H1 (cell line): ENCODE measurements at regions not wholly inside any gene's neighbourhood (a gene's known extent, or its start where the extent isn't known, plus 50 kb on each side); places are given as distances from the start of the nearest gene placed in this dataset.

Source experiments
- CTCF ChIA-PET: fragments of 300-600 bp; sonication (Branson Sonifier 250); formaldehyde crosslinking; loops from one replicate; lab custom pipeline; 2021; ENCODE audit not compliant: partially characterized antibody; lab: Charles Lee
- POLR2A ChIA-PET: fragments of 300-600 bp; sonication (Branson Sonifier 250); formaldehyde crosslinking; loops from one replicate; lab custom pipeline; 2021; ENCODE audit warnings: inconsistent platforms; ENCODE audit not compliant: partially characterized antibody; lab: Charles Lee
- DNase-seq, 2 experiments: peaks; one replicate each; pipeline versions ENCODE4 v3.0.0 to v3.0.0-alpha.2; 2010 to 2022; ENCODE audit warnings: low spot score in 2 of 2, low read depth in 1 of 2, mixed read lengths in 1 of 2
- FAIRE-seq: peaks from 2 replicates; lab custom pipeline; 2011; peaks lifted over from hg19 to GRCh38; lab: Jason Lieb, UNC
- H2AFZ ChIP-seq: 2 replicates; pipeline ENCODE4 v1.8.1; 2012; ENCODE audit warnings: low read length, inconsistent platforms
- H2AK5ac ChIP-seq: 2 replicates; pipeline ENCODE4 v1.6.1; 2013; ENCODE audit warnings: low read depth, low read length
- H2BK120ac ChIP-seq: replicated peaks from 2 replicates; pipeline ENCODE3; 2013; ENCODE audit warnings: low read depth, low read length, inconsistent platforms
- H2BK12ac ChIP-seq: 2 replicates; pipeline ENCODE4 v1.6.1; 2013; ENCODE audit warnings: low read depth, low read length
- H2BK15ac ChIP-seq: 2 replicates; pipeline ENCODE4 v1.6.1; 2013; ENCODE audit warnings: low read length
- H2BK20ac ChIP-seq: 2 replicates; pipeline ENCODE4 v1.6.1; 2013; ENCODE audit warnings: low read length
- H2BK5ac ChIP-seq: 2 replicates; pipeline ENCODE4 v1.6.1; 2013; ENCODE audit warnings: low read depth, low read length
- H3K14ac ChIP-seq: 2 replicates; pipeline ENCODE4 v1.6.1; 2013; ENCODE audit warnings: inconsistent platforms; ENCODE audit not compliant: insufficient read length
- H3K18ac ChIP-seq: 2 replicates; pipeline ENCODE4 v1.6.1; 2013; ENCODE audit warnings: low read length; ENCODE audit errors: extremely low read depth
- H3K23ac ChIP-seq: 2 replicates; pipeline ENCODE4 v1.6.1; 2013; ENCODE audit warnings: inconsistent platforms; ENCODE audit not compliant: insufficient read length
- H3K23me2 ChIP-seq: 2 replicates; pipeline ENCODE4 v1.6.1; 2013; ENCODE audit warnings: low read depth, low read length
- H3K27ac ChIP-seq: 2 replicates; pipeline ENCODE4 v1.6.1; 2011; ENCODE audit warnings: low read depth, low read length, inconsistent platforms
- H3K27me3 ChIP-seq, 4 experiments: replicated peaks in 1 of 4; 1 replicate in 1 of 4; 2 replicates in 3 of 4; pipeline versions ENCODE4 v1.6.1 to v1.8.1; 2011 to 2013; ENCODE audit warnings: low read length in 3 of 4, mild to moderate bottlenecking in 3 of 4, inconsistent platforms in 2 of 4, mixed read lengths in 2 of 4, moderate library complexity in 1 of 4; ENCODE audit not compliant: control insufficient read depth in 3 of 4, insufficient read depth in 3 of 4; ENCODE audit errors: extremely low read depth in 1 of 4
- H3K36me3 ChIP-seq, 4 experiments: 2 replicates each; pipeline versions ENCODE4 v1.6.1 to v1.8.1; 2011 to 2013; ENCODE audit warnings: mild to moderate bottlenecking in 4 of 4, low read length in 3 of 4, moderate library complexity in 2 of 4, control low read depth in 1 of 4, inconsistent platforms in 1 of 4; ENCODE audit not compliant: insufficient read depth in 4 of 4, control insufficient read depth in 2 of 4
- H3K4ac ChIP-seq: replicated peaks from 2 replicates; pipeline ENCODE3; 2013; ENCODE audit warnings: low read length, low read depth, mixed read lengths, inconsistent platforms; ENCODE audit not compliant: insufficient read length
- H3K4me1 ChIP-seq, 4 experiments: replicated peaks in 1 of 4; 1 replicate in 1 of 4; 2 replicates in 3 of 4; pipeline versions ENCODE4 v1.6.1 to v1.8.1; 2011 to 2013; ENCODE audit warnings: low read length in 3 of 4, inconsistent platforms in 2 of 4, mixed read lengths in 1 of 4; ENCODE audit not compliant: insufficient read depth in 4 of 4, control insufficient read depth in 3 of 4
- H3K4me2 ChIP-seq, 2 experiments: 2 replicates each; pipeline versions ENCODE4 v1.6.1 to v1.8.1; 2011 to 2013; ENCODE audit warnings: low read depth in 2 of 2, low read length in 2 of 2, control low read depth in 1 of 2, inconsistent platforms in 1 of 2, mild to moderate bottlenecking in 1 of 2; ENCODE audit not compliant: insufficient read depth in 1 of 2
- H3K4me3 ChIP-seq, 4 experiments: fragments of 200-600, 300-600 bp in 1 of 4; sonication (generic), shearing (Covaris generic), sonication (Bioruptor Twin) in 1 of 4; 2 replicates each; pipeline versions ENCODE4 v1.5.1 to v1.8.1; 2011 to 2016; ENCODE audit warnings: low read length in 4 of 4, low read depth in 3 of 4, control low read depth in 2 of 4, inconsistent platforms in 2 of 4, mild to moderate bottlenecking in 2 of 4, mixed read lengths in 1 of 4, moderate library complexity in 1 of 4; ENCODE audit not compliant: insufficient read depth in 2 of 4; ENCODE audit errors: extremely low read depth in 1 of 4
- H3K56ac ChIP-seq: replicated peaks from 2 replicates; pipeline ENCODE3; 2013; ENCODE audit warnings: low read depth, mild to moderate bottlenecking, mixed read lengths, low read length, inconsistent platforms; ENCODE audit not compliant: insufficient read length
- H3K79me1 ChIP-seq: 2 replicates; pipeline ENCODE4 v1.6.1; 2013; ENCODE audit warnings: low read depth, low read length, control low read depth
- H3K79me2 ChIP-seq, 2 experiments: 2 replicates each; pipeline versions ENCODE4 v1.6.1 to v1.8.1; 2012 to 2013; ENCODE audit warnings: low read length in 2 of 2, mild to moderate bottlenecking in 2 of 2, inconsistent platforms in 1 of 2; ENCODE audit not compliant: insufficient read depth in 2 of 2, control insufficient read depth in 1 of 2
- H3K9ac ChIP-seq, 4 experiments: replicated peaks in 1 of 4; 1 replicate in 1 of 4; 2 replicates in 3 of 4; pipeline versions ENCODE4 v1.6.1 to v1.8.1; 2011 to 2013; ENCODE audit warnings: low read depth in 3 of 4, low read length in 3 of 4, control low read depth in 2 of 4, mild to moderate bottlenecking in 2 of 4, moderate library complexity in 2 of 4, inconsistent platforms in 1 of 4; ENCODE audit errors: extremely low read depth in 1 of 4
- H3K9me3 ChIP-seq, 2 experiments: 2 replicates each; pipeline versions ENCODE4 v1.6.1 to v1.8.1; 2012 to 2013; ENCODE audit warnings: mild to moderate bottlenecking in 2 of 2, moderate library complexity in 2 of 2, control low read depth in 1 of 2, inconsistent platforms in 1 of 2, low read depth in 1 of 2, low read length in 1 of 2, mixed read lengths in 1 of 2; ENCODE audit not compliant: insufficient read depth in 2 of 2
- H4K20me1 ChIP-seq, 2 experiments: replicated peaks in 1 of 2; 2 replicates each; pipeline versions ENCODE3 to v1.8.1; 2011 to 2013; ENCODE audit warnings: inconsistent platforms in 2 of 2, low read length in 2 of 2, mild to moderate bottlenecking in 1 of 2; ENCODE audit not compliant: insufficient read depth in 2 of 2, control insufficient read depth in 1 of 2
- H4K5ac ChIP-seq: 2 replicates; pipeline ENCODE4 v1.6.1; 2013; ENCODE audit warnings: low read length, low read depth, mixed read lengths, inconsistent platforms; ENCODE audit not compliant: insufficient read length
- H4K8ac ChIP-seq: 2 replicates; pipeline ENCODE4 v1.8.0; 2013; ENCODE audit warnings: mild to moderate bottlenecking, moderate library complexity, low read length, inconsistent platforms; ENCODE audit not compliant: insufficient read depth; ENCODE audit errors: extremely low read depth
- H4K91ac ChIP-seq: replicated peaks from 2 replicates; pipeline ENCODE3; 2013; ENCODE audit warnings: low read length, mixed read lengths, inconsistent platforms; ENCODE audit not compliant: insufficient read length
- CHD1 ChIP-seq: IDR thresholded peaks from 2 replicates; pipeline ENCODE4 v1.6.1; 2012; ENCODE audit warnings: low read depth, low read length, improper control_type of control experiment
- CREB1 ChIP-seq: IDR thresholded peaks from 2 replicates; pipeline ENCODE4 v1.6.1; 2012; ENCODE audit warnings: inconsistent platforms
- EGR1 ChIP-seq: IDR thresholded peaks from 2 replicates; pipeline ENCODE4 v1.6.1; 2011; ENCODE audit warnings: low read depth, low read length, borderline replicate concordance
- HDAC6 ChIP-seq: IDR thresholded peaks from one replicate; pipeline ENCODE4 v1.7.1; 2012; ENCODE audit warnings: low read depth, mild to moderate bottlenecking, inconsistent platforms, low read length, moderate library complexity
- KDM4A ChIP-seq: IDR thresholded peaks from one replicate; pipeline ENCODE4 v1.7.1; 2012; ENCODE audit warnings: low read depth, mild to moderate bottlenecking, moderate library complexity, low read length, inconsistent platforms; ENCODE audit not compliant: severe bottlenecking
- MAFK ChIP-seq: IDR thresholded peaks from 2 replicates; pipeline ENCODE4 v1.6.1; 2012; ENCODE audit warnings: low read depth, mild to moderate bottlenecking, improper control_type of control experiment, low read length
- POU5F1 ChIP-seq: IDR thresholded peaks from 2 replicates; pipeline ENCODE4 v1.6.1; 2011; ENCODE audit warnings: low read depth, mild to moderate bottlenecking, low read length, moderate library complexity
- SIRT6 ChIP-seq: IDR thresholded peaks from one replicate; pipeline ENCODE4 v1.7.1; 2012; ENCODE audit warnings: low read length, inconsistent platforms
- SIX5 ChIP-seq: IDR thresholded peaks from 2 replicates; pipeline ENCODE4 v1.6.1; 2011; ENCODE audit warnings: mild to moderate bottlenecking, low read depth, low read length
- TEAD4 ChIP-seq: IDR thresholded peaks from 2 replicates; pipeline ENCODE4 v1.6.1; 2012; ENCODE audit warnings: low read depth, low read length, inconsistent platforms, mixed read lengths
- WGBS, 2 experiments: shearing (Covaris generic) in 1 of 2; methylation state at CpG; one replicate each; pipeline versions ENCODE4 v1.1.6 to v1.1.7; 2013 to 2015; ENCODE audit warnings: low lambda C conversion rate in 2 of 2, mixed read lengths in 2 of 2, inconsistent platforms in 1 of 2, low coverage in 1 of 2, missing lambda C conversion rate in 1 of 2; ENCODE audit not compliant: insufficient replicate concordance in 2 of 2, insufficient coverage in 1 of 2, insufficient read length in 1 of 2; ENCODE audit errors: extremely low coverage in 1 of 2, missing lambda C conversion rate in 1 of 2; 5-methylcytosine and 5-hydroxymethylcytosine counted together
- TF ChIP-seq, protein P1 (sequence below): IDR thresholded peaks from 2 replicates; pipeline ENCODE4 v1.6.1; 2012; ENCODE audit warnings: low read length, inconsistent platforms
- TF ChIP-seq, protein P2 (sequence below): IDR thresholded peaks from 2 replicates; pipeline ENCODE4 v1.6.1; 2012; ENCODE audit warnings: inconsistent platforms
- TF ChIP-seq, protein P3 (sequence below): IDR thresholded peaks from 2 replicates; pipeline ENCODE4 v1.6.1; 2011; ENCODE audit warnings: low read depth, mild to moderate bottlenecking, low read length; ENCODE audit not compliant: insufficient read depth

- DNase-seq (no peak), FAIRE-seq (no peak)
- no peak overlapping the region for H3K27ac ChIP-seq
- H3K27me3 ChIP-seq: no peaks in the 10 kb centered on the region
- no peak overlapping the region for H2BK120ac ChIP-seq
- no peak overlapping the region for H4K91ac ChIP-seq
- H3K9ac ChIP-seq: no peak overlapping the region
- no peak overlapping the region for H3K4me2 ChIP-seq
- no peaks in the 10 kb centered on the region for H3K4me1 ChIP-seq
- no peaks in the 10 kb centered on the region for H3K36me3 ChIP-seq
- no peaks in the 10 kb centered on the region for H3K9me3 ChIP-seq
- ChIA-PET POLR2A (no interaction called here), CTCF (interaction anchor here (0.7 to 1.8 kb wide), 3 partner anchors 15 to 126 kb away, joined by 3 to 4 read pairs (median 3); no protein-coding TSS in a partner anchor)
- no peak overlapping the region for H4K5ac ChIP-seq
- no peak overlapping the region for H2BK20ac ChIP-seq
- no peak overlapping the region for H3K56ac ChIP-seq
- no peak overlapping the region for H2AK5ac ChIP-seq
- H2AFZ ChIP-seq: no peak overlapping the region
- H3K23ac ChIP-seq: no peak overlapping the region
- H2BK5ac ChIP-seq: no peak overlapping the region
- 89% methylated on average over 4 of the region's 4 CpGs; no CpG with 5 or more reads in 1 of the 2 experiments for WGBS, 2 experiments
- no peak overlapping the region for H3K4me3 ChIP-seq
- H3K79me1 ChIP-seq: no peaks in the 10 kb centered on the region
- H3K79me2 ChIP-seq: no peaks in the 10 kb centered on the region
- no peak overlapping the region for H3K18ac ChIP-seq
- H2BK12ac ChIP-seq: no peak overlapping the region
- H3K14ac ChIP-seq: no peak overlapping the region
- no peaks in the 10 kb centered on the region for H4K20me1 ChIP-seq
- no peak overlapping the region for H3K4ac ChIP-seq
- no peak overlapping the region for H2BK15ac ChIP-seq
- H3K23me2 ChIP-seq: no peaks in the 10 kb centered on the region
- no peak overlapping the region for H4K8ac ChIP-seq
- TF ChIP-seq CHD1 (no peak), MAFK (no peak), CREB1 (no peak), KDM4A (no peak), SIX5 (no peak), EGR1 (no peak), TEAD4 (no peak), SIRT6 (no peak), HDAC6 (no peak), POU5F1 (no peak)
- TF ChIP-seq, protein P1, sequence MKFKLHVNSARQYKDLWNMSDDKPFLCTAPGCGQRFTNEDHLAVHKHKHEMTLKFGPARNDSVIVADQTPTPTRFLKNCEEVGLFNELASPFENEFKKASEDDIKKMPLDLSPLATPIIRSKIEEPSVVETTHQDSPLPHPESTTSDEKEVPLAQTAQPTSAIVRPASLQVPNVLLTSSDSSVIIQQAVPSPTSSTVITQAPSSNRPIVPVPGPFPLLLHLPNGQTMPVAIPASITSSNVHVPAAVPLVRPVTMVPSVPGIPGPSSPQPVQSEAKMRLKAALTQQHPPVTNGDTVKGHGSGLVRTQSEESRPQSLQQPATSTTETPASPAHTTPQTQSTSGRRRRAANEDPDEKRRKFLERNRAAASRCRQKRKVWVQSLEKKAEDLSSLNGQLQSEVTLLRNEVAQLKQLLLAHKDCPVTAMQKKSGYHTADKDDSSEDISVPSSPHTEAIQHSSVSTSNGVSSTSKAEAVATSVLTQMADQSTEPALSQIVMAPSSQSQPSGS: no peak
- TF ChIP-seq, protein P2, sequence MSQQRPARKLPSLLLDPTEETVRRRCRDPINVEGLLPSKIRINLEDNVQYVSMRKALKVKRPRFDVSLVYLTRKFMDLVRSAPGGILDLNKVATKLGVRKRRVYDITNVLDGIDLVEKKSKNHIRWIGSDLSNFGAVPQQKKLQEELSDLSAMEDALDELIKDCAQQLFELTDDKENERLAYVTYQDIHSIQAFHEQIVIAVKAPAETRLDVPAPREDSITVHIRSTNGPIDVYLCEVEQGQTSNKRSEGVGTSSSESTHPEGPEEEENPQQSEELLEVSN: no peak
- TF ChIP-seq, protein P3, sequence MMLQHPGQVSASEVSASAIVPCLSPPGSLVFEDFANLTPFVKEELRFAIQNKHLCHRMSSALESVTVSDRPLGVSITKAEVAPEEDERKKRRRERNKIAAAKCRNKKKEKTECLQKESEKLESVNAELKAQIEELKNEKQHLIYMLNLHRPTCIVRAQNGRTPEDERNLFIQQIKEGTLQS: no peak
Observed at GRCh38 chr5:158283397-158283796, 424.5 kb upstream of the CLINT1 start.
